ENCODE measurements at regions not wholly inside any gene's neighbourhood (a gene's known extent, or its start where the extent isn't known, plus 50 kb on each side); places are given as distances from the start of the nearest gene placed in this dataset.
A peak's percentile ranks its signal among the peaks of the same experiment; 100 is the strongest.

GRCh38 chr1:87718241-87718950 lies 389.7 kb downstream of the LMO4 start:
- DNase-seq (peak; percentile 38), ATAC-seq (peak; percentile 72)
- ChIA-PET POLR2A (ENCODE audit: unreplicated experiment) (interaction anchor here (0.6 kb wide), 1 partner anchor 235 kb away, joined by 5 read pairs; no protein-coding TSS in a partner anchor), CTCF (interaction anchor here (0.6 to 0.7 kb wide), 2 partner anchors 150 to 465 kb away, joined by 3 read pairs; no protein-coding TSS in a partner anchor)
- no peaks in the 10 kb centered on the region for H3F3A ChIP-seq (ENCODE audit: low read length, unreplicated experiment)
- H3K27me3 ChIP-seq (ENCODE audit: low read length), result no peaks in the 10 kb centered on the region
- H3K36me3 ChIP-seq (ENCODE audit: low read depth, low read length), result no peaks in the 10 kb centered on the region
- H3K9me2 ChIP-seq (replicated peaks; ENCODE audit: low read length), result no peaks in the 10 kb centered on the region
- H3K27ac ChIP-seq (ENCODE audit: low read length), result no peak overlapping the region
- H3K9me3 ChIP-seq (ENCODE audit: low read length), result no peaks in the 10 kb centered on the region
- H3K4me2 ChIP-seq (ENCODE audit: low read length), result no peak overlapping the region
- intact Hi-C loops (cut with micrococcal nuclease), result loop anchor here (1.0 to 5.0 kb wide), 4 partner anchors 169 to 386 kb away; no protein-coding TSS in a partner anchor
- no peak overlapping the region for H3K9ac ChIP-seq (ENCODE audit: low read length)
- H4K20me1 ChIP-seq (ENCODE audit: low read length), result no peaks in the 10 kb centered on the region
- BruUV-seq (replicated peaks), result no TSS peak
- no peaks in the 10 kb centered on the region for H3K79me2 ChIP-seq (ENCODE audit: low read length)
- no peak overlapping the region for H3K4me3 ChIP-seq (ENCODE audit: low read length)
- TF ChIP-seq EZH2phosphoT487 (IDR thresholded peaks at IDR 0.05; ENCODE audit: borderline replicate concordance, low read length) (no peak), EZH2 (IDR thresholded peaks at IDR 0.05; ENCODE audit: low read length, unreplicated experiment) (no peak), CTCF (conservative IDR thresholded peaks at IDR 0.05; ENCODE audit: low read depth, low read length) (no peak)
- peaks cover 16% of the 10 kb centered on the region; the same call in 1 of the 2 replicates for H3K4me1 ChIP-seq (ENCODE audit: insufficient read depth, low read length)
- no peak overlapping the region for H2AFZ ChIP-seq (ENCODE audit: low read length)

- Histone ChIP-seq H3K9me2 (replicated peaks; ENCODE audit: low read length) (no peaks in the 10 kb centered on the region), H4K20me1 (ENCODE audit: low read length) (no peaks in the 10 kb centered on the region), H3K4me3 (ENCODE audit: low read length) (no peak overlapping the region), H3K27ac (ENCODE audit: low read length) (no peak overlapping the region), H3K27me3 (ENCODE audit: low read length) (no peaks in the 10 kb centered on the region), H3K36me3 (ENCODE audit: low read depth, low read length) (no peaks in the 10 kb centered on the region), H3K4me2 (ENCODE audit: low read length) (no peak overlapping the region), H3F3A (ENCODE audit: low read length, unreplicated experiment) (no peaks in the 10 kb centered on the region), H2AFZ (ENCODE audit: low read length) (no peak overlapping the region), H3K9ac (ENCODE audit: low read length) (no peak overlapping the region), H3K79me2 (ENCODE audit: low read length) (no peaks in the 10 kb centered on the region), H3K4me1 (ENCODE audit: insufficient read depth, low read length) (peaks cover 12% of the 10 kb centered on the region; the same call in 1 of the 2 replicates), H3K9me3 (ENCODE audit: low read length) (no peaks in the 10 kb centered on the region)
- ChIA-PET CTCF (no interaction called here), POLR2A (ENCODE audit: unreplicated experiment) (no interaction called here)
- TF ChIP-seq EZH2 (IDR thresholded peaks at IDR 0.05; ENCODE audit: low read length, unreplicated experiment), result no peak
- no peak for TF ChIP-seq EZH2phosphoT487 (IDR thresholded peaks at IDR 0.05; ENCODE audit: borderline replicate concordance, low read length)
- no peak for TF ChIP-seq CTCF (conservative IDR thresholded peaks at IDR 0.05; ENCODE audit: low read depth, low read length)
- no TSS peak for BruUV-seq (replicated peaks)
- intact Hi-C loops (cut with micrococcal nuclease), result loop anchor here (5.0 kb wide), 3 partner anchors 168 to 387 kb away; no protein-coding TSS in a partner anchor
- no peak for DNase-seq
- ATAC-seq, result no peak
Measured at GRCh38 chr1:87719658-87720057, 391.0 kb downstream of the LMO4 start.

GRCh38 chr1:87720561-87720960 lies 391.9 kb downstream of the LMO4 start:
- DNase-seq (no peak), ATAC-seq (no peak)
- Histone ChIP-seq H3K27ac (ENCODE audit: low read length) (no peak overlapping the region), H2AFZ (ENCODE audit: low read length) (no peak overlapping the region), H3K9ac (ENCODE audit: low read length) (no peak overlapping the region), H4K20me1 (ENCODE audit: low read length) (no peaks in the 10 kb centered on the region), H3K79me2 (ENCODE audit: low read length) (no peaks in the 10 kb centered on the region), H3F3A (ENCODE audit: low read length, unreplicated experiment) (no peaks in the 10 kb centered on the region), H3K9me2 (replicated peaks; ENCODE audit: low read length) (no peaks in the 10 kb centered on the region), H3K4me1 (ENCODE audit: insufficient read depth, low read length) (peaks cover 5% of the 10 kb centered on the region; the same call in 1 of the 2 replicates), H3K4me2 (ENCODE audit: low read length) (no peak overlapping the region), H3K4me3 (ENCODE audit: low read length) (no peak overlapping the region), H3K27me3 (ENCODE audit: low read length) (no peaks in the 10 kb centered on the region), H3K9me3 (ENCODE audit: low read length) (no peaks in the 10 kb centered on the region), H3K36me3 (ENCODE audit: low read depth, low read length) (no peaks in the 10 kb centered on the region)
- intact Hi-C loops (cut with micrococcal nuclease), result no loop called here
- no peak for TF ChIP-seq EZH2phosphoT487 (IDR thresholded peaks at IDR 0.05; ENCODE audit: borderline replicate concordance, low read length)
- no peak for TF ChIP-seq EZH2 (IDR thresholded peaks at IDR 0.05; ENCODE audit: low read length, unreplicated experiment)
- TF ChIP-seq CTCF (conservative IDR thresholded peaks at IDR 0.05; ENCODE audit: low read depth, low read length), result no peak
- POLR2A ChIA-PET (ENCODE audit: unreplicated experiment), result no interaction called here
- no TSS peak for BruUV-seq (replicated peaks)
- CTCF ChIA-PET, result no interaction called here

Data from PC-3 (cell line).